Thoracic aorta (tissue), 2 donors: ENCODE measurements at regions not wholly inside any gene's neighbourhood (a gene's known extent, or its start where the extent isn't known, plus 50 kb on each side); places are given as distances from the start of the nearest gene placed in this dataset.
"Not testable (repeated sequence)": the region's sequence is repeated elsewhere in the genome, so short reads cannot be mapped to it uniquely, and the experiment has no call there.

ENCODE experiments used
- ATAC-seq: fragments of 150-250 bp; one replicate; pipeline ENCODE4 v1.8.0; 2017; ENCODE audit warnings: low read depth; ENCODE audit not compliant: insufficient number of reproducible peaks, low FRiP score
- DNase-seq: peaks from one replicate; pipeline ENCODE4 v3.0.0-alpha.2; 2020; ENCODE audit warnings: low spot score
- H3K27ac ChIP-seq, 2 donors: fragments of 200-600 bp; sonication (generic); 1 replicate in 1 of 2; 2 replicates in 1 of 2; pipeline ENCODE4 v1.5.1; 2016; ENCODE audit warnings: mild to moderate bottlenecking in 2 of 2, moderate library complexity in 2 of 2
- H3K27me3 ChIP-seq: fragments of 200-600 bp; sonication (generic); replicated peaks from 2 replicates; pipeline ENCODE4 v1.6.0; 2016; ENCODE audit warnings: mild to moderate bottlenecking; ENCODE audit not compliant: insufficient read depth
- H3K36me3 ChIP-seq: fragments of 200-600 bp; sonication (generic); one replicate; pipeline ENCODE4 v1.5.1; 2016
- H3K4me1 ChIP-seq, 2 donors: fragments of 200-600 bp; sonication (generic); 1 replicate in 1 of 2; 2 replicates in 1 of 2; pipeline versions ENCODE4 v1.5.1 to v1.6.0; 2016; ENCODE audit warnings: low read depth in 2 of 2, mild to moderate bottlenecking in 1 of 2; ENCODE audit not compliant: control insufficient read depth in 1 of 2
- H3K4me3 ChIP-seq: fragments of 200-600 bp; sonication (generic); 2 replicates; pipeline ENCODE4 v1.5.1; 2016; ENCODE audit warnings: mild to moderate bottlenecking
- H3K9me3 ChIP-seq: fragments of 200-600 bp; sonication (generic); 2 replicates; pipeline ENCODE4 v1.5.1; 2016
- CTCF ChIP-seq: fragments of 200-600 bp; sonication (generic); IDR thresholded peaks from one replicate; pipeline ENCODE4 v1.5.1; 2019; ENCODE audit warnings: antibody characterized with exemption

- H3K4me3 ChIP-seq = no peak overlapping the region
- no peaks in the 10 kb centered on the region for H3K27me3 ChIP-seq
- H3K27ac ChIP-seq = no peak overlapping the region
- no peaks in the 10 kb centered on the region for H3K9me3 ChIP-seq
- no peak for TF ChIP-seq CTCF
- DNase-seq = no peak
- no peaks in the 10 kb centered on the region for H3K36me3 ChIP-seq
- no peaks in the 10 kb centered on the region for H3K4me1 ChIP-seq
- ATAC-seq = no peak
These were observed 276.7 kb upstream of the ECI2 start for GRCh38 chr6:4412077-4412476.

- DNase-seq, H3K4me3 ChIP-seq: not testable (repeated sequence)
These were observed 272.3 kb upstream of the ECI2 start for GRCh38 chr6:4407710-4408109.

GRCh38 chr6:4405621-4406212 lies 270.3 kb upstream of the ECI2 start:
- Histone ChIP-seq H3K4me3 (no peak overlapping the region), H3K36me3 (no peaks in the 10 kb centered on the region), H3K27ac (no peak overlapping the region), H3K27me3 (no peaks in the 10 kb centered on the region), H3K9me3 (no peaks in the 10 kb centered on the region), H3K4me1 (peaks cover 20 to 30% of the 10 kb centered on the region in 2 donors)
- DNase-seq (no peak), ATAC-seq (no peak)
- TF ChIP-seq CTCF = no peak

More at GRCh38 chr6:4407710-4408109, 272.3 kb upstream of the ECI2 start:
- H3K27ac ChIP-seq, H3K9me3 ChIP-seq, H3K27me3 ChIP-seq, H3K36me3 ChIP-seq, ATAC-seq: not testable (repeated sequence)
- H3K4me1 ChIP-seq = peaks cover 9 to 17% of the 10 kb centered on the region in 2 donors

GRCh38 chr6:4404415-4404814 lies 269.0 kb upstream of the ECI2 start:
- Histone ChIP-seq H3K27ac (no peak overlapping the region), H3K9me3 (no peaks in the 10 kb centered on the region), H3K36me3 (no peaks in the 10 kb centered on the region), H3K27me3 (no peaks in the 10 kb centered on the region), H3K4me3 (no peak overlapping the region), H3K4me1 (peaks cover 20 to 30% of the 10 kb centered on the region in 2 donors)
- TF ChIP-seq CTCF = no peak
- ATAC-seq (no peak), DNase-seq (no peak)

- Histone ChIP-seq H3K36me3 (no peaks in the 10 kb centered on the region), H3K27me3 (no peaks in the 10 kb centered on the region), H3K4me3 (no peak overlapping the region), H3K27ac (no peak overlapping the region), H3K9me3 (no peaks in the 10 kb centered on the region), H3K4me1 (peaks cover 20 to 30% of the 10 kb centered on the region in 2 donors)
- DNase-seq (no peak), ATAC-seq (no peak)
- TF ChIP-seq CTCF = no peak
These were observed 268.5 kb upstream of the ECI2 start for GRCh38 chr6:4403828-4404227.
